Liver (tissue), 3 donors: ENCODE measurements at regions not wholly inside any gene's neighbourhood (a gene's known extent, or its start where the extent isn't known, plus 50 kb on each side); places are given as distances from the start of the nearest gene placed in this dataset.

Experiments
- ATF3 ChIP-seq: IDR thresholded peaks from 2 replicates; pipeline ENCODE4 v1.6.1; 2016; ENCODE audit warnings: antibody characterized with exemption
- CTCF ChIP-seq: fragments of 150-350 bp; IDR thresholded peaks from 2 replicates; pipeline ENCODE4 v1.5.1; 2017; ENCODE audit warnings: improper control_type of control experiment, low read depth, low read length; ENCODE audit not compliant: missing input control
- EGR1 ChIP-seq, 2 donors: IDR thresholded peaks; 2 replicates each; pipeline ENCODE4 v1.6.1; 2016 to 2018; ENCODE audit warnings: antibody characterized with exemption in 2 of 2, low read depth in 2 of 2
- HNF4A ChIP-seq, 2 donors: conservative IDR thresholded peaks; 2 replicates each; pipeline ENCODE4 v1.6.1; 2016; ENCODE audit warnings: antibody characterized with exemption in 2 of 2, mild to moderate bottlenecking in 2 of 2
- MAX ChIP-seq: IDR thresholded peaks from 2 replicates; pipeline ENCODE4 v1.6.1; 2016; ENCODE audit warnings: antibody characterized with exemption
- REST ChIP-seq: IDR thresholded peaks from 2 replicates; pipeline ENCODE4 v1.6.1; 2016; ENCODE audit warnings: antibody characterized with exemption, mild to moderate bottlenecking
- SP1 ChIP-seq: IDR thresholded peaks from 2 replicates; pipeline ENCODE4 v1.6.1; 2018; ENCODE audit warnings: antibody characterized with exemption, mild to moderate bottlenecking
- TAF1 ChIP-seq: conservative IDR thresholded peaks from 2 replicates; pipeline ENCODE4 v1.6.1; 2016; ENCODE audit warnings: antibody characterized with exemption, mild to moderate bottlenecking
- donor health status: healthy.
- donor health status: healthy.

- TF ChIP-seq ATF3, result no peak
- TF ChIP-seq TAF1, result no peak
- TF ChIP-seq CTCF, result no peak
- TF ChIP-seq REST, result no peak
- no peak for TF ChIP-seq EGR1 (IDR thresholded peaks at IDR 0.05; ENCODE audit: low read depth in 2 of 2)
- no peak for TF ChIP-seq HNF4A (conservative IDR thresholded peaks at IDR 0.05)
- TF ChIP-seq SP1, result no peak
- no peak for TF ChIP-seq MAX
These were observed 440.4 kb upstream of the GHITM start for GRCh38 chr10:83698899-83699298.
